ENCODE measurements at regions not wholly inside any gene's neighbourhood (a gene's known extent, or its start where the extent isn't known, plus 50 kb on each side); places are given as distances from the start of the nearest gene placed in this dataset.

GRCh38 chr16:65658349-65658748 lies 536.5 kb upstream of the CDH11 start:
- no peak for DNase-seq

- DNase-seq: no peak
Measured at GRCh38 chr16:65657556-65657955, 535.7 kb upstream of the CDH11 start.

GRCh38 chr16:65657071-65657494 lies 535.2 kb upstream of the CDH11 start:
- DNase-seq: no peak

DNA sequence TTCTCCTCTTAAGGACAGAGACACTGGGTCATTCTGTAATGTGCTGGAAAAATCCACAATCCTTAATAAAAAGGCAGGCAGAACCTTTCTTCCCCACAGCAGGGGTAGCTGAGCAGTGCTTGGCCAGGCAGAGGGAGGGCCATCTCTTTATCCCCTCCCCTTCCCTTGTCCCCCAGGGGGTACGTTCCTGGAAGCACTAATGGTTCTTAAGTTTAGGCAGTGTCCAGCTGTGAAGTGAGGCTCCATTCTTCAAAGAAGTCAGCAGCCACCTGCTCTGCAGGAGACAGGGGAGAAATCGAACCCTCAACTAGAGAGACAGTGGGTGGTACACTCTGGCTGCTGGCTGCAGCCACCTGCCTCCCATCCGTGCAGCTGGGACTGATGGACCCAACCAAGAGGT lies 533.9 kb upstream of the CDH11 start:
- DNase-seq: no peak

- no peak for DNase-seq
Measured at GRCh38 chr16:65648101-65648500, 526.2 kb upstream of the CDH11 start.

GRCh38 chr16:65644821-65645220 lies 523.0 kb upstream of the CDH11 start:
- DNase-seq: no peak

- no peak for DNase-seq
Measured at GRCh38 chr16:65641762-65642289, 520.0 kb upstream of the CDH11 start.

- DNase-seq: no peak
Measured at GRCh38 chr16:65641049-65641761, 519.3 kb upstream of the CDH11 start.

DNA sequence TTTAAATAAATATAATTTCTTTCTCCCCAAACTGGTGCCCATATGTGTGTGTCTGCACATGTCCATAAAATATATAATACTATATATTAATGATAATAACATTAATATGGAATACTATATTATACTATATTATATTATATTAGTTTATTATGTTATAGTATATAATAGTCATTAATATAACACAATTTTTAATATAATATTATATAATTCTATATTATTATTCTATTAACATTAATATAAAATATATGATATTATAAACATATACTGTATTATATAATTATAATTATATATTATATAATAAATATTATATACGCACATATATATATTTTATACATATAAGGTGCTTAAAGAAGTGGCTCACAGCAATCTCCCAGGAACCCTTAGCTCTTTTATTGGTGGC lies 513.0 kb upstream of the CDH11 start:
- no peak for DNase-seq

GRCh38 chr16:65634291-65634690 lies 512.4 kb upstream of the CDH11 start:
- DNase-seq: no peak

DNA sequence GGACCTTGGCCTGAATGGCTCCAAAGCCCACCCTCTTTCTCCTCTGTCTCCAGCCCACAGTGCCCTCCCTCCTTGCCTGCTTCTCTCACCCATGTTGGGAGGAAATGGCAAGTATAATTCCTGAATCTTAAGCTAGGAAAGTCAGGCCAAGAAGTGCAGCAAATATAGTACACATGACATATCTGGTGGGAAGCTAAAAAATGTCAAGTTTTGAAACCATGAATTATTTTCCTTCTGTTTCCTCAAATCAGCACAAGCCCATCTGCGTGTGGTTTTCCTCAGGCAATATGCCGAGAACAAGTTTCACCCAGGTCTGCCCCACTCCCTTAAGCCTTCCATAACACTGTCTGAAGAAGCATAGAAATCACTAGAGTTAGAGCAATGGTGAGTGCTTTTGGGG lies 502.8 kb upstream of the CDH11 start:
- DNase-seq: no peak

DNA sequence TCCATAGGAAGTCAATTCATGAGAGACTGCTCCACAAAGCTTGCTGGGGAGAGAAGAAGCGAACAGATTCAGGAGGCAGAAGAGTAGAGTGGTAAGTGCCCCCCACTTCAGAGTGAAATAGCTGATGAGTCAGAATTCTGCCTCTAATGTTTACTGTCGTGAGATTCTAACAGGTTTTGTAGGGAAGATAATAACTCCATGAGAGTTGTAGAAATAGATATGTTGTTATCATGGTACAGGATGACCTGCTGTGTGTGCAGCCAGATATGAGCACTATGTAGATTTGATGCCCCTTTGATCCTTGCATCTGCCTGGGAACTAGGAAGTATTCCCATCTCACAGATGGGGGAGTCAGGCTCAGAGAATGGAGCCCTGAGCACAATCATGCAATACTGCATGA lies 502.4 kb upstream of the CDH11 start:
- DNase-seq: no peak

GRCh38 chr16:65622871-65623270 lies 501.0 kb upstream of the CDH11 start:
- DNase-seq: no peak

DNA sequence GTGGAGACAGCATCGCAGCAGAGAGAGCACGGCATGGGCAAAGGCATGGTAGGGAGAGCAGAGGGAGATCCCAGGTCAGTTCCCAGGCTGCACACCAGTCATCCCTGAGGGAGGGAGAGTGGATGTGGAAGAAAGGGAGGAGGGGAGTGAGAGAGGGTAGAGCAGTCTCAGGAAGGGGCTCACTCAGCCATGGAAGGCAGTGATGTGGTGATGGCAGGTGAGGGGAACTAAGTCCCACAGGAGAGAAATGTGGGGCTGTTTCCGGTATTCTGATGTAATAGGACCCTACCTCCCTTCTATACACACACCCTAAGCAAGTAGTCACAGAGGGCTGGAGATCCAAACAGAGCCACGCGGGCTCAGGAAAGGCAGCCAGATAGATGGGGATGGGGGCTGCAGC lies 500.3 kb upstream of the CDH11 start:
- no peak for DNase-seq

DNA sequence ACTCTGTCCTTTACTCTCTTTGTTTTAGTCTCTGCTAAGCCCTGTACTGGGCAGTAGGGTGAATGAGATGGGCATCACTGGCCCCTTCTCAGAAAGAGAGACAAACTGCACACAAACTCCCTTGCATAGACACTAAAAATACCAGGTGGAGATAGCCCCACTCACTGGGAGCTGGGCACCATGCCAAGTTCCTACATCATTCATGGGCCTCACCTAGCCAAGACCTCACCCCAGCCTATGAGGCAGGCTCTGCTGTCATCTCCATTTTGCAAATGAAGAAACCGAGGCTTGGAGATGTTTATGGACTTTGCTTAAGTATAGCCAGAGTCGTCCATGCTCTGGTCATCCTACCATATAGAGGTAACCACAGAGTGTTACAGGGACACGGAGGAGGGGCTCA lies 499.8 kb upstream of the CDH11 start:
- DNase-seq: no peak

DNA sequence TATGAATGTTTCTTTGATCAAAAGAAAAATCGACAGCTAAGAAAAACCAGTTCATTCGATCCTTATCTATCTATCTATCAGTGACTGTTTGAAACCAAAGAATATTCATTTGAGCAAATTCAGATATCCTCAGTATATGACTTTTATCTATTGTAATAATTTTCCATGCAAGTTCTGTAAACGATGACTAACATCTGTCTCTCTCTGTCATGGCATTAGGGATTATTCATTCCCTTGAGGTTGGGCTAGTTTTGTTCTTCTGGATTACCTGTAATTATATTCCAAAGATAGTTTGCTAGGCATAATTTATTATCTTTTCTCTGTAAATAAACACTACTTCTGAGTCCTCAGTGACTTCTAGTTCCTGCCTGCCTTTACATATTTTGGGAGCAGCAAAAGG lies 497.7 kb upstream of the CDH11 start:
- DNase-seq: no peak

DNA sequence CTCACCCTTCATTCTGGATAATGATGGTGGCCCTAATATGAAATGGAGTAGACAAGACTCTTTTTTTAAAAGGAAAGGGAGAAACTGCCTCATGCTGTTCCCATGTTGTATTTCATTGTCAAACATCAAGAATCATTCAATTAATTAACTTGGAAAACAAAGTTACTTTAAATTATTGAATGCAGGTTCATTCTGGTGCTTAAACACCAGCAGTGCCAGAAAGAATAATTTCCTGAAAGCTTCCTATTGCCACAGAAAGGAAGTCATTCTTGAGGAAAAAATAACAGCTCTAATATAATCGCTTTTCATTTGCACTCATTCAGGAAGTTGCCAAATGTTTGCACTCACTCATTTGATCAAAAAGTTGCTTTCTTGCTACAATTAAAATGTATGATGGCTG lies 497.1 kb upstream of the CDH11 start:
- DNase-seq: no peak

GRCh38 chr16:65618333-65618732 lies 496.5 kb upstream of the CDH11 start:
- no peak for DNase-seq

- no peak for DNase-seq
Measured at GRCh38 chr16:65617421-65617820, 495.6 kb upstream of the CDH11 start.

DNA sequence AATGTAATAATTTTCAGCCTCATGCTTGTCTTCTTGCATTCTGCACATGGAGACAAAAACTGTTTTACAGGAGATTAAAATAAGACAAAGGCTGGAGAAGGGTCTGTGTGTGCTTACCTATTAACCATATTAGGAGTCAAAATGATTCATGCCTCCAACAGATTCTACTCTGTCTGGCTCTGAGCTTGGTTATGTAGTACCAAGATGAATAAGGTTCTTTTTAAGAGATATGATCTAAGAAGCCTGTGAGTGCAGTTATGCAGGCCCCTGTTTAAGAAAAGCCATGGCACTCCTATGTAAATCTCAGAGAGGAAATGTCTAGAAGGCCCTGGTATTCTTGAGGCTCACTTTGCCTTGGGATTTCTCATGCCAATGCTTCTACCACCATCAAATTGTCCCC lies 486.6 kb upstream of the CDH11 start:
- DNase-seq: no peak

GRCh38 chr16:65604771-65605170 lies 482.9 kb upstream of the CDH11 start:
- no peak for DNase-seq

DNA sequence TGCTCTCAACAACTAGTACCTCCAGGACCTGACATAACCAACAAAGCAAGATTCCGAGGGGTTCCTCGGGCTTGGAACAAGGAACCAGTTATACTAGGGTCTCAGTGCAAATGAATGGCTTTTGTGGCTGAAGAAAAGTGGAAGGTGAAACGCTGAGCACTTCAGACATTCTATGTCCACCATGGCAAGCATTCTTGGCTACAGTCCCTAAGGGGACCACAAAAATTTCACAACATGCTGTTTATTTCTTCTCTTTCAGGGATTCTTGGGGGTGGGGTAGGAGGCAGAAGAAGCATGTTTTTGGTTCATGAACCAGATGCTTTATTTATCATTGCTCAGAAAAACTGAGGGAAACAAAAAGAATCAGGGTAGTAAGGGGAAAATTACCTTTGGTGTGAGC lies 479.9 kb upstream of the CDH11 start:
- no peak for DNase-seq

GRCh38 chr16:65600629-65601028 lies 478.8 kb upstream of the CDH11 start:
- DNase-seq: no peak

DNA sequence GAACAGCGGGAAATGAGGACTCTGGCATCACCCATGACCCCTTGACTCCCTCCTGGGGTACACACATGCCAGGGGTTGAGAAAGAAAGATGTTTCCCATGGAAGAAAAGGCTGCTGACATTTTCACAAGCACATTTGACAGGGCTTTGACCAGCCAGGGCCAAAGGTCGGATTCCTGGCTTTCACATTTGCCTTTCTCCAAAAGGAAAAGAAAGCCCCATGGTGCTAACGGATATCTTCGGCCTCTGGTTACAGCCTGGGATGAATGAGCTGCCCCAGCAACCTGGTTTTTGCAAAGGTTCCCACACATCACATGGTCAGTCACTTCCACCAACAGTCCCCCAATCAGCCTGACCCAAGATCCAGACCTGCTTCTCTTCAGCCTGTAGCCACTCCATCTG lies 478.2 kb upstream of the CDH11 start:
- no peak for DNase-seq

DNA sequence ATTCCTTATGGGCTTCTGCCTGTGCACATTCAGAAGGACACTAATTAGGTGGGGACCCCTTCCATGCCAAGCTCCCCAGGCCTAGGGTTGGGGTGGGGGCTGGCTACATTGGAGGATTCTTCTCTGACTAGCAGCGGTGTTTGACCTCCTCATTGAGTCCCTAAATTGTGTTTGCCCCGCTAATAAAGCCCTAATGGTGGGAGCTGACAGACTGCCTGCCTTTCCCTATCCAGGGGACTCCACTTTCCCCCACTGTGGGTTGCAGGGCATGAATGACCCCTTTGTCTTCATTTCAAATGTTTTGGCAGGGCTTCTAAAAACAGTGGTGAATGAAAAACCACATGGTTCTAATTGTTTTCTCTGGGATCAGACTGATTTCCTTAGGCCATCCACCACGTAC lies 476.8 kb upstream of the CDH11 start:
- no peak for DNase-seq
